ENCODE measurements at regions not wholly inside any gene's neighbourhood (a gene's known extent, or its start where the extent isn't known, plus 50 kb on each side); places are given as distances from the start of the nearest gene placed in this dataset.

- DNase-seq: no peak
- intact Hi-C loops (cut with micrococcal nuclease): no loop called here
- H3K27ac ChIP-seq (replicated peaks): no peak overlapping the region
- H3K4me1 ChIP-seq: no peaks in the 10 kb centered on the region
- TF ChIP-seq CTCF (IDR thresholded peaks at IDR 0.05; ENCODE audit: borderline replicate concordance): no peak
- H3K4me3 ChIP-seq: no peak overlapping the region
- H3K36me3 ChIP-seq: no peaks in the 10 kb centered on the region
- no peaks in the 10 kb centered on the region for H3K27me3 ChIP-seq (ENCODE audit: low read depth)
- H3K9me3 ChIP-seq (replicated peaks): peaks cover 7% of the 10 kb centered on the region
These were observed 391.9 kb downstream of the RMST start for GRCh38 chr12:97854477-97854876.

- TF ChIP-seq CTCF (IDR thresholded peaks at IDR 0.05; ENCODE audit: borderline replicate concordance): no peak
- H3K36me3 ChIP-seq: no peaks in the 10 kb centered on the region
- no peak overlapping the region for H3K4me3 ChIP-seq
- no peak overlapping the region for H3K27ac ChIP-seq (replicated peaks)
- H3K4me1 ChIP-seq: no peaks in the 10 kb centered on the region
- intact Hi-C loops (cut with micrococcal nuclease): no loop called here
- H3K27me3 ChIP-seq (ENCODE audit: low read depth): no peaks in the 10 kb centered on the region
- peaks cover 22% of the 10 kb centered on the region for H3K9me3 ChIP-seq (replicated peaks)
- no peak for DNase-seq
These were observed 399.5 kb downstream of the RMST start for GRCh38 chr12:97862072-97862471.

GRCh38 chr12:97875064-97875463 is 412.5 kb downstream of the RMST start:
- Histone ChIP-seq H3K4me1 (no peaks in the 10 kb centered on the region), H3K4me3 (no peak overlapping the region), H3K27me3 (ENCODE audit: low read depth) (no peaks in the 10 kb centered on the region), H3K27ac (replicated peaks) (no peak overlapping the region), H3K9me3 (replicated peaks) (peaks cover 25% of the 10 kb centered on the region), H3K36me3 (no peaks in the 10 kb centered on the region)
- intact Hi-C loops (cut with micrococcal nuclease): no loop called here
- DNase-seq: no peak
- TF ChIP-seq CTCF (IDR thresholded peaks at IDR 0.05; ENCODE audit: borderline replicate concordance): no peak

- H3K36me3 ChIP-seq: no peaks in the 10 kb centered on the region
- no peak for DNase-seq
- peaks cover 22% of the 10 kb centered on the region for H3K9me3 ChIP-seq (replicated peaks)
- H3K4me3 ChIP-seq: no peak overlapping the region
- TF ChIP-seq CTCF (IDR thresholded peaks at IDR 0.05; ENCODE audit: borderline replicate concordance): no peak
- intact Hi-C loops (cut with micrococcal nuclease): no loop called here
- no peaks in the 10 kb centered on the region for H3K4me1 ChIP-seq
- no peaks in the 10 kb centered on the region for H3K27me3 ChIP-seq (ENCODE audit: low read depth)
- no peak overlapping the region for H3K27ac ChIP-seq (replicated peaks)
These were observed 414.2 kb downstream of the RMST start for GRCh38 chr12:97876780-97877179.

GRCh38 chr12:97877404-97877803 is 414.8 kb downstream of the RMST start:
- Histone ChIP-seq H3K27me3 (ENCODE audit: low read depth) (no peaks in the 10 kb centered on the region), H3K27ac (replicated peaks) (no peak overlapping the region), H3K4me1 (no peaks in the 10 kb centered on the region), H3K4me3 (no peak overlapping the region), H3K9me3 (replicated peaks) (peaks cover 22% of the 10 kb centered on the region), H3K36me3 (no peaks in the 10 kb centered on the region)
- TF ChIP-seq CTCF (IDR thresholded peaks at IDR 0.05; ENCODE audit: borderline replicate concordance): no peak
- DNase-seq: no peak
- intact Hi-C loops (cut with micrococcal nuclease): no loop called here

Data from left ventricle myocardium inferior (tissue), 1 donor.